ENCODE measurements at regions not wholly inside any gene's neighbourhood (a gene's known extent, or its start where the extent isn't known, plus 50 kb on each side); places are given as distances from the start of the nearest gene placed in this dataset.

DNA sequence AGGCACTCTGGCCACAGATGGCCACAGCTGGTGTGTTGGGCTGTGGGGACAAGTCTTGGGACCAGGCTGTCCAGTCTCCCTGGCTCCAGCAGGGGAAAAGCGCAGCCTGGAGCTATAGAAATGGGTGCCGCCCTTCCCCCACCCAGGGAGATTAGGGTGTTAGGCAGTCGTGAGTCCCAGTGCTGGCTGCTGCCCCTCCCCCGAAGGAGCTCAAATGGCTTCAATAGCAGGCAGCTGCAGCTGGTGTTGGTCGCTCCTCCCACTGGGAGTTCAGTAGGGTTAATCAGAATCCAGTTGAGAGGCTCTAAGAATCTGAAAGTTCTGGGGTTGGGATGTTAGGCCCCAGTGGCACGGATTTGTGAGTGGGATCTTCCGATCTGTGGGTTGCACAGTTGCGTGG, 595.6 kb upstream of the PKN2 start:
- TF ChIP-seq, protein P1, sequence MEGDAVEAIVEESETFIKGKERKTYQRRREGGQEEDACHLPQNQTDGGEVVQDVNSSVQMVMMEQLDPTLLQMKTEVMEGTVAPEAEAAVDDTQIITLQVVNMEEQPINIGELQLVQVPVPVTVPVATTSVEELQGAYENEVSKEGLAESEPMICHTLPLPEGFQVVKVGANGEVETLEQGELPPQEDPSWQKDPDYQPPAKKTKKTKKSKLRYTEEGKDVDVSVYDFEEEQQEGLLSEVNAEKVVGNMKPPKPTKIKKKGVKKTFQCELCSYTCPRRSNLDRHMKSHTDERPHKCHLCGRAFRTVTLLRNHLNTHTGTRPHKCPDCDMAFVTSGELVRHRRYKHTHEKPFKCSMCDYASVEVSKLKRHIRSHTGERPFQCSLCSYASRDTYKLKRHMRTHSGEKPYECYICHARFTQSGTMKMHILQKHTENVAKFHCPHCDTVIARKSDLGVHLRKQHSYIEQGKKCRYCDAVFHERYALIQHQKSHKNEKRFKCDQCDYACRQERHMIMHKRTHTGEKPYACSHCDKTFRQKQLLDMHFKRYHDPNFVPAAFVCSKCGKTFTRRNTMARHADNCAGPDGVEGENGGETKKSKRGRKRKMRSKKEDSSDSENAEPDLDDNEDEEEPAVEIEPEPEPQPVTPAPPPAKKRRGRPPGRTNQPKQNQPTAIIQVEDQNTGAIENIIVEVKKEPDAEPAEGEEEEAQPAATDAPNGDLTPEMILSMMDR (conservative IDR thresholded peaks at IDR 0.05; ENCODE audit: low read length): no peak
- no peak for TF ChIP-seq EZH2phosphoT487 (IDR thresholded peaks at IDR 0.05; ENCODE audit: borderline replicate concordance, low read depth, low read length)

Data from OCI-LY7 (cell line).